HEK293 (cell line): ENCODE measurements at regions not wholly inside any gene's neighbourhood (a gene's known extent, or its start where the extent isn't known, plus 50 kb on each side); places are given as distances from the start of the nearest gene placed in this dataset.

Experiments used
- CTCF ChIA-PET: fragments of 350-600 bp; formaldehyde crosslinking; extraction: SDS; loops from one replicate; lab custom pipeline; 2021; ENCODE audit warnings: antibody characterized with exemption; lab: Yijun Ruan, JAX
- POLR2A ChIA-PET: fragments of 300-600 bp; formaldehyde crosslinking; extraction: SDS; loops from one replicate; lab custom pipeline; 2020; ENCODE audit warnings: antibody characterized with exemption, inconsistent platforms; lab: Yijun Ruan, JAX
- H3K27ac ChIP-seq: fragments of 200-500 bp; sonication (Bioruptor generic); 2 replicates; pipeline ENCODE4 v1.5.1; 2014; ENCODE audit warnings: low read depth, low read length, control low read depth, inconsistent platforms; ENCODE audit errors: extremely low read depth
- H3K36me3 ChIP-seq, 2 experiments: fragments of 200-500 bp in 1 of 2; sonication (Bioruptor generic) in 1 of 2; 1 replicate in 1 of 2; 2 replicates in 1 of 2; pipeline ENCODE4 v1.5.1; 2014 to 2017; ENCODE audit warnings: inconsistent platforms in 2 of 2, low read length in 2 of 2; ENCODE audit not compliant: control insufficient read depth in 2 of 2, insufficient read depth in 1 of 2
- H3K4me1 ChIP-seq: fragments of 200-500 bp; sonication (Bioruptor generic); 2 replicates; pipeline ENCODE4 v1.5.1; 2014; ENCODE audit warnings: mild to moderate bottlenecking, low read length, inconsistent platforms; ENCODE audit not compliant: control insufficient read depth, insufficient read depth
- H3K4me3 ChIP-seq: 2 replicates; pipeline ENCODE4 v1.5.1; 2011; ENCODE audit warnings: low read depth, mild to moderate bottlenecking, control low read depth, low read length, moderate library complexity
- H3K9me3 ChIP-seq: fragments of 200-500 bp; sonication (Bioruptor generic); 2 replicates; pipeline ENCODE4 v1.5.1; 2014; ENCODE audit warnings: low read depth, low read length, inconsistent platforms; ENCODE audit not compliant: control insufficient read depth, insufficient read depth
- ELK4 ChIP-seq: IDR thresholded peaks from 2 replicates; pipeline ENCODE4 v1.6.1; 2011; ENCODE audit warnings: mild to moderate bottlenecking, low read depth, low read length, borderline replicate concordance
- GFI1B ChIP-seq: fragments of 450-650 bp; formaldehyde crosslinking; IDR thresholded peaks from 2 replicates; pipeline ENCODE4 v1.5.1; 2016; ENCODE audit warnings: missing biosample characterization, missing genetic modification characterization
- GLIS1 ChIP-seq: fragments of 450-650 bp; formaldehyde crosslinking; IDR thresholded peaks from 2 replicates; pipeline ENCODE4 v1.5.1; 2016; ENCODE audit warnings: missing biosample characterization, missing genetic modification characterization
- HIC1 ChIP-seq: fragments of 450-650 bp; formaldehyde crosslinking; IDR thresholded peaks from 2 replicates; pipeline ENCODE4 v1.5.1; 2016; ENCODE audit warnings: missing biosample characterization, missing genetic modification characterization
- KLF16 ChIP-seq: fragments of 450-650 bp; formaldehyde crosslinking; IDR thresholded peaks from 2 replicates; pipeline ENCODE4 v1.5.1; 2017; ENCODE audit warnings: missing biosample characterization, missing genetic modification characterization
- MZF1 ChIP-seq: fragments of 450-650 bp; formaldehyde crosslinking; IDR thresholded peaks from 2 replicates; pipeline ENCODE4 v1.5.1; 2017; ENCODE audit warnings: missing biosample characterization, missing genetic modification characterization, borderline replicate concordance
- SCRT2 ChIP-seq: fragments of 450-650 bp; formaldehyde crosslinking; IDR thresholded peaks from 2 replicates; pipeline ENCODE4 v1.5.1; 2016; ENCODE audit warnings: missing biosample characterization, missing genetic modification characterization
- ZBTB49 ChIP-seq: fragments of 450-650 bp; formaldehyde crosslinking; IDR thresholded peaks from 2 replicates; pipeline ENCODE4 v1.5.1; 2016; ENCODE audit warnings: missing biosample characterization, missing genetic modification characterization, low read depth
- ZNF221 ChIP-seq: fragments of 450-650 bp; formaldehyde crosslinking; IDR thresholded peaks from 2 replicates; pipeline ENCODE4 v1.5.1; 2017; ENCODE audit warnings: missing biosample characterization, missing genetic modification characterization, borderline replicate concordance
- ZNF23 ChIP-seq: fragments of 450-650 bp; formaldehyde crosslinking; IDR thresholded peaks from 2 replicates; pipeline ENCODE4 v1.5.1; 2016; ENCODE audit warnings: missing biosample characterization, missing genetic modification characterization, borderline replicate concordance
- ZNF423 ChIP-seq: fragments of 450-650 bp; formaldehyde crosslinking; IDR thresholded peaks from 2 replicates; pipeline ENCODE4 v1.5.1; 2016; ENCODE audit warnings: missing biosample characterization, missing genetic modification characterization
- ZNF48 ChIP-seq: fragments of 450-650 bp; formaldehyde crosslinking; IDR thresholded peaks from 2 replicates; pipeline ENCODE4 v1.5.1; 2016; ENCODE audit warnings: missing biosample characterization, missing genetic modification characterization
- ZNF530 ChIP-seq: fragments of 450-650 bp; formaldehyde crosslinking; IDR thresholded peaks from 2 replicates; pipeline ENCODE4 v1.5.1; 2016; ENCODE audit warnings: low read depth, missing biosample characterization, missing genetic modification characterization
- ZNF610 ChIP-seq: fragments of 450-650 bp; formaldehyde crosslinking; IDR thresholded peaks from 2 replicates; pipeline ENCODE4 v1.5.1; 2016; ENCODE audit warnings: missing biosample characterization, missing genetic modification characterization, borderline replicate concordance
- ZNF623 ChIP-seq: fragments of 450-650 bp; formaldehyde crosslinking; IDR thresholded peaks from 2 replicates; pipeline ENCODE4 v1.5.1; 2016; ENCODE audit warnings: missing biosample characterization, missing genetic modification characterization
- ZNF639 ChIP-seq: fragments of 450-650 bp; formaldehyde crosslinking; IDR thresholded peaks from 2 replicates; pipeline ENCODE4 v1.5.1; 2016; ENCODE audit warnings: missing biosample characterization, missing genetic modification characterization
- ZNF664 ChIP-seq: fragments of 450-650 bp; formaldehyde crosslinking; IDR thresholded peaks from 2 replicates; pipeline ENCODE4 v1.5.1; 2016; ENCODE audit warnings: missing biosample characterization, missing genetic modification characterization
- ZNF76 ChIP-seq: fragments of 450-650 bp; formaldehyde crosslinking; IDR thresholded peaks from 2 replicates; pipeline ENCODE4; 2016; ENCODE audit warnings: low read depth, missing biosample characterization, missing genetic modification characterization, borderline replicate concordance
- ZNF777 ChIP-seq: fragments of 450-650 bp; formaldehyde crosslinking; IDR thresholded peaks from 2 replicates; pipeline ENCODE4 v1.5.1; 2017; ENCODE audit warnings: missing biosample characterization, missing genetic modification characterization, borderline replicate concordance
- TF ChIP-seq, protein P1 (sequence below): fragments of 450-650 bp; formaldehyde crosslinking; IDR thresholded peaks from 2 replicates; pipeline ENCODE4 v1.5.1; 2016; ENCODE audit warnings: missing biosample characterization, missing genetic modification characterization

- TF ChIP-seq HIC1 (tag by site-specific recombination) = no peak
- TF ChIP-seq ZNF639 = no peak
- TF ChIP-seq ZNF664 (tag by site-specific recombination) = no peak
- TF ChIP-seq ZNF423 (tag by site-specific recombination) = no peak
- TF ChIP-seq, protein P1, sequence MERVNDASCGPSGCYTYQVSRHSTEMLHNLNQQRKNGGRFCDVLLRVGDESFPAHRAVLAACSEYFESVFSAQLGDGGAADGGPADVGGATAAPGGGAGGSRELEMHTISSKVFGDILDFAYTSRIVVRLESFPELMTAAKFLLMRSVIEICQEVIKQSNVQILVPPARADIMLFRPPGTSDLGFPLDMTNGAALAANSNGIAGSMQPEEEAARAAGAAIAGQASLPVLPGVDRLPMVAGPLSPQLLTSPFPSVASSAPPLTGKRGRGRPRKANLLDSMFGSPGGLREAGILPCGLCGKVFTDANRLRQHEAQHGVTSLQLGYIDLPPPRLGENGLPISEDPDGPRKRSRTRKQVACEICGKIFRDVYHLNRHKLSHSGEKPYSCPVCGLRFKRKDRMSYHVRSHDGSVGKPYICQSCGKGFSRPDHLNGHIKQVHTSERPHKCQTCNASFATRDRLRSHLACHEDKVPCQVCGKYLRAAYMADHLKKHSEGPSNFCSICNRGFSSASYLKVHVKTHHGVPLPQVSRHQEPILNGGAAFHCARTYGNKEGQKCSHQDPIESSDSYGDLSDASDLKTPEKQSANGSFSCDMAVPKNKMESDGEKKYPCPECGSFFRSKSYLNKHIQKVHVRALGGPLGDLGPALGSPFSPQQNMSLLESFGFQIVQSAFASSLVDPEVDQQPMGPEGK (tag by site-specific recombination) = no peak
- TF ChIP-seq SCRT2 (tag by site-specific recombination) = no peak
Measured at GRCh38 chr4:114267976-114268375, 288.5 kb upstream of the ARSJ start (continued).

DNA sequence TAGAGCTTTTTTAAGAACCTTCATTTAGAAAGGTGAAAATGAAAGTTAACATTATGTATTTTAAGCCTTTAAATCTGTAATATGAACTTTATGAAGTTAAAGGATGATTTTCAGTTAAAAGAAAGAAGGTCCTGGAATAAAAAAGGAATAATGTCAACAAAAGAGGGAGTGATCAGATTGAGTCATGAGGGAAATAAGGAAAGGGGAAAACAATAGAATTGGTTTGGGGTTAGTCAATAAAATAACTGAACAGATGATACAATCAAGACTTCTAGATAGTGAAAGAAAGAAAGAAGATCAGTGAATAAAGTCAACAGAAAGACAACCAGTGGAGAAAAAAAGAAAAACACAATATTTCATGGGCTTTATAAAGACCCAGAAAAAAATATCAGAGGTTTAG, 291.6 kb upstream of the ARSJ start:
- ChIA-PET POLR2A (no interaction called here), CTCF (interaction anchor here (0.7 kb wide), 1 partner anchor 37 kb away, joined by 4 read pairs; no protein-coding TSS in a partner anchor)
- no peak overlapping the region for H3K4me3 ChIP-seq

More for the DNA sequence above, 291.6 kb upstream of the ARSJ start:
- Histone ChIP-seq H3K9me3 (no peaks in the 10 kb centered on the region), H3K36me3 (no peaks in the 10 kb centered on the region), H3K4me1 (no peaks in the 10 kb centered on the region; the same call in 1 of the 2 replicates), H3K27ac (no peak overlapping the region)
- TF ChIP-seq GLIS1 (no peak), MZF1 (tag by site-specific recombination) (no peak), ELK4 (no peak), ZNF777 (tag by site-specific recombination) (no peak), ZNF48 (tag by site-specific recombination) (no peak), ZNF221 (tag by site-specific recombination) (no peak), KLF16 (tag by site-specific recombination) (no peak), ZBTB49 (no peak), ZNF76 (tag by site-specific recombination) (no peak), GFI1B (tag by site-specific recombination) (no peak), ZNF610 (tag by site-specific recombination) (no peak), ZNF623 (no peak), ZNF530 (tag by site-specific recombination) (no peak), ZNF23 (tag by site-specific recombination) (no peak)
